ENCODE measurements at regions not wholly inside any gene's neighbourhood (a gene's known extent, or its start where the extent isn't known, plus 50 kb on each side); places are given as distances from the start of the nearest gene placed in this dataset.
"Not testable (repeated sequence)": the region's sequence is repeated elsewhere in the genome, so short reads cannot be mapped to it uniquely, and the experiment has no call there.

GRCh38 chr4:117700111-117700892, 334.0 kb upstream of the NDST3 start:
- no peak for DNase-seq

DNA sequence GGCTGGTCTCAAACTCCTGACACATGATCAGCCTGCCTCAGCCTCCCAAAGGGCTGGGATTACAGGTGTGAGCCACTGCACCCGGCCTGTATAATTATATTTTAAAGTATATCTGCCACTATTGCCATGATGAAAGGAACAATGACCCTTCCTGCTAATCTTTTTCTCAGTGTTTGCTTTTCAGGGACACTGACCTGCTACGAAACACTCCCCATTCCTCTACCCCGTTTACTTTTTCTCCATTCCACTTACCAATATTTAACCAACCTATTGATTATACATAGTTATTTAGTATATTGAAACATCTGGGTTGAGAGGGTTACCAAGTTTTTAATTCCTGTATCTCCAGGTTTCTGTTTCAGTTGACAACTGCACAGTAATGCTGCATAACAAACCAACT, 331.9 kb upstream of the NDST3 start:
- no peak for DNase-seq

- no peak for DNase-seq
Observed at GRCh38 chr4:117704721-117705120, 329.6 kb upstream of the NDST3 start.

DNA sequence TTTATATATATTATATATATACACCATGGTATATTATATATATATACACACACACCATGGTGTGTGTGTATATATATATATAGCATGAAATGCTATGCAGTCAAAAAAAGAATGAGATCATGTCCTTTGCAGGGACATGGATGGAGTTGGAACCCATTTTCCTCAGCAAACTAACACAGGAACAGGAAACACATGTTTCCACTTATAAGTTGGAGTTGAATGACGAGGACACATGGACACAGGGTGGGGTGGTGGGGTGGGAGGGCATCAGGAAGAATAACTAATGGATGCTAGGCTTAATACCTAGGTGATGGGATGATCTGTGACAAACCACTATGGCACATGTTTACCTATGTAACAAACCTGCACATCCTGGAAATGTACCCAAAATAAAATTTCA, 293.6 kb upstream of the NDST3 start:
- no peak for DNase-seq

DNA sequence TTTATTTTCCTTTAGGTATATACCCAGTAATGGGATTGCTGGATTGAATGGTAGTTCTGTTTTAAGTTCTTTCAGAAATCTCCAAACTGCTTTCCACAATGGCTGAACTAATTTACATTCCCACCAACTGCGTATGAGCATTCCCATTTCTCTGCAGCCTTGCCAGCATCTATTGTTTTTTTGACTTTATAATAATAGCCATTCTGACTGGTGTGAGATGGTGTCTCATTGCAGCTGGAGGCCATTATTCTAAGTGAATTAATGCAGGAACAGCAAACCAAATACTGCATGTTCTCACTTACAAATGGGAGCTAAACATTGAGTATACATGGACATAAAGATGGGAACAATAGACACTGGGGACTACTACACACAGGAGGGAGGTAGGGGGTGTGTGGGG, 288.9 kb upstream of the NDST3 start:
- not testable (repeated sequence) for DNase-seq

DNA sequence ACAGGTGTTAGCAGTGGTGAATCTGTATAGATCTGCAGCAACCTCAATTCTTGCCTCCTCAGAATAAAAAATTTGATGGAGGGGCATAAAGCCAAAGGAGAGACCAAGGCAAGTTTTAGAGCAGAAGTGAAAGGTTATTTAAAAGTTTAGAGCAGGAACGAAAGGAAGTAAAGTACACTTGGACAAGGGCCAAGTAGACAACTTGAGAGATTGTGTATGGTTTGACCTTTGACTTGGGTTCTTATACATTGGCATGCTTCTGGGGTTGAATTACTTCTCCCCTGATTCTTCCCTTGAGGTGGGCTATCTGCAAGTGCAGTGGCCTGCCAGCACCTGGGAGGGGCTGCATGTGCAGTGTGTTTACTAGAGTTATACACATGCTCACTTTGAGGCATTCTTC, 278.8 kb upstream of the NDST3 start:
- DNase-seq = no peak

DNA sequence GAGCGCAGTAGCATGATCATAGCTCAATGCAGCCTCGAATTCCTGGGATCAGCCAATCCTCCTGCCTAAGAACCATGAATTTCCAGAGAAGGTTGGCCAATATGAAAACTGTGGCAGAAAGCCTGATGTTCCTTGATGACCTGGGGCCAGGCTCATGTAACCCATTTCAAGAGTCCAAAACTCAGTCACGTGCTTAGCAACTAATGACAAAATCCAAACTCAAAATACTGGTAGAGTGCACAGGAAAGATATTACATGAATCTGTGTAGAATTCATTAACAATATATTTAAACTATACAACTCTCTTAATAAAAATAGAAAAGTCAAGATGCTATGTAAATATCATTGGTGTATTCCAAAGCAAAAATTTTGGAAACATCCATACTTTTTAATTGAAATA, 265.7 kb upstream of the NDST3 start:
- no peak for DNase-seq

DNA sequence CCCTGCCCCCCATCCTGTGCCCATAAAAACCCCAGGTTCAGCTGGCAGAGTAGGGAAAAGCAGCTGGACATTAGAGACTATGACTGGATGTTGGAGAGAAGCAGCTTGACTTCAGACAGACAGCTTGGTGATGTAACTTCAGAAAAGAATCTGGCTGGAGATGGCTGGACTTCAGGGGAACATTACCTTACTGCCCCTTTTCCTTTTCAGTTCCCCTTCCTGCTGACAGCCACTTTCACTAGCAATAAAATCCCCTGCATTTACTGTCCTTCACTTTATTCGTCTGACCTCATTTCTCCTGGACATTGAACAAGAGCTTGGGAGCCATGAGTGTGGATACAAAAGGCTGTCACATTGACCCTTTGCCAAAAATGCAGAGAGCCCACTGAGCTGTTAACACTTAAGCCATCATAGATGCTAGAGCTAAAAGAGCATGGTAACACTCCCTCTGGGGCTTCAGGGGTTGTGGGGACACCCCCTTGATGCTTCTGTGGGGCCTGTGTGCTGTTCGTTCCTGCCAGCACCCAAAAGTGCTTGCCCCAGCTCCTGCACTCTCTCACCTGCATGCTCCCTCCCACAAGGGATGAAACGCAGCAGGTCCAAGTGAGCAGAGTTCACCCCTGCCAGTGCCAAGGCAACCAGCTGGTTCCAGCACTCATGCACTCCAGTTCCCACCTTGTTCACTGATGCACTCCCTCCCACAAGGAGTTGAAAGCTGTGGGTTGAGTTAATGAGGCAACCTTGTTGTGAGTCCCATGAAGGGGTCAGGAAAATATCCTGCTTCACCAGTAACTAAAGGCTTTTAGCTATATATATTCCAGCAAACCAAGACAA, 263.8 kb upstream of the NDST3 start:
- no peak for DNase-seq

DNA sequence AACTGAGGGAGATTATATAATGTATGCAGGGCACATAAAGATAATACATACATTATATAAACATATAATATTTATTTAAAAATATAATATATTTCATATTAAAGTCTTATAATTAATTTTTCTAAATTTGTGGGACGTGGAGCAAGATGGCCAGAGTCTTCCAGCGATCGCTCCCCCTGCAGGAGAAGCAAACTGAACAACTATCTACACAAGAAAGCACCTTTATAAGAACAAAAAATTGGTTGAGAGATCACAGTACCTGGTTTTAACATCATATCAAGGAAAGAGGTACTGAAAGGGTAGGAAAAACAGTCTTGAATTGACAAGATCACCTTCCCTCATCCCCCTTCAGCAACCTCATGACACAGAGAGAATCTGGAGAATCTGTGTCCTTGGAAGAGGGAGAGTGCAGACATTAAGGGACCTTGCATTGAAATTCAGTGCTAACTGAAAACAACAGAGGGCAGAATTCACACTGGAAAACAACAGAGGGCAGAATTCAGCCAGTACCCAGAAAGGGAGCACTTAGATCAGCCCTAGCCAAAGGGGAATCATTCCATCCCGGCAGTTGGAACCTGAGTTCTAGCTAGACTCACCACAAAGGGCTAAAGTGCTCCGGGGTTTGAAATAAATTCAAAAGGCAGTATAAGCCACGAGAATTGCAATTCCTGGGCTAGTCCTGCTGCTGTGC, 262.5 kb upstream of the NDST3 start:
- DNase-seq = no peak

DNA sequence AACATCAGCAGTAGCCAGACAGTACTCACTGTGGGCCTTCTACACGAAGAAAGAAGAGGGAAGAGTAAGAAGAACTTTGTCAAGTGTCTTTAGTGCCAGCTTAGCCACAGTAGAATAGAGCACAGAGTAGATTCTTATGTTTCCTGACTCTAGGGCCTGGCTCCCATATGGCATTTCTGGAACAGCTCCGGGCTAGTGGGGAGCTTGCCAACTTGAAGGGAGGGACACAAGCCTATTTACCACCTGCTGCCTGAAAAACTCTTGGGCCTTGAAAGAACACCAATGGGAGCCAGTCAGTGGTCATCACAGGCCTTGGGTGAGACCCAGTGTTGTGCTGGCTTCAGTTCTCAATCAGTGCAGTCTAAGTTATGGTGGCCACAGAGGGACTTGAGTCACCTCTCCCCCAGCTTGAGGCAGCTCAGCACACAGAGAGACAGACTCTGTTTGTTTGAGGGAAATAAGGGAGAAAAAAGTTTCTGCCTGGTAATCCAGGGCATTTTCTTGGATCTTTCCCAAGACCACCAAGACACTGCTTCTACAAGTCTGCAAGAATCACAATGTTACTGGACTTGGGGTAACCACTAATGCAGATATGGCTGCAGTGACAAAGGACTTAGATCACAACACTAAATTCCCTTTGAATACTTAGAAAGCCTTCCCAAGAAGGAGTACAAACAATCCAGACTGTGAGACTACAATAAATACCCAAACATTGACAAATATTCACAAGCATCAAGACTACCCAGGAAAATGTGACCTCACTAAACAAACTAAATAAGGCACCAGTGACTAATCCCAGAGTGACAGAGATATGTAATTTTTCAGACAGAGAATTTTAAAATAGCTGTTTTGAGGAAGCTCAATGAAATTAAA, 261.0 kb upstream of the NDST3 start:
- no peak for DNase-seq

DNA sequence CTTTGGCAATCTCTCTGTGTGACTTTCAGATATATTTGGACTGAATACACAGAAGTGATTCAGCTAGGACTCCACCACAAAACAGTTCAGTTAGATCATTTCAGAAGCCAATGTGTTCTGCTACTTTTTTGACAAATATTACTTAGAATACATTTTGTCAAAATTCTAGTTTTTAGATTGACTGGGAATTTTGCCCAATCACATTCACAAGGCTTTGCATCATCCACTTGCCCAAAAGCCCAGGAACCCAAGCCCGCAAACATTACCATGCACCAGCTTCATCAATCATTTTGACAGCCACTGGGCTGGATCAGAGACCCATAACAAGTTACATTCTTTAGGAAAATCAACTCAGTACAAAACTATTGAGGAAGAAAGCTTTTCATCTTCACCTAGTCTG, 256.6 kb upstream of the NDST3 start:
- DNase-seq = no peak

DNA sequence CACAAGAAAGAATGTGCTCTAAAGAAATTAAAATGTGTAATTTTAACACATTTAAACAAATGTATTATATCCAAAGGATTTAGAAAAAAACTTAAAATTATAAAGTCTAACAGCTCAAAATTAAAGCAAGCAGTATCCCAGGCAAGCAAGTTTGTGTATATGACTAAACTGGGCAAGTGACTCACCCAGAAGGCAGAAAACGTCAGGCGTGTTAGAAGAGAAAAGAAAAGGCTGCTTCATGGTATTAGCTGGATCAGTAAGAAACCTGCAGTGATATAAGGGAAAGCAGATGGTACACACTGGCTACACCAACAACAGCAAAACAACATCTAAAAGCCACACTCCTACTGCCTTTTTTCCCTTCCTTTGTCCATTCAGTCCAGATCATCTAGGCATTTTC, 250.6 kb upstream of the NDST3 start:
- DNase-seq = no peak

DNA sequence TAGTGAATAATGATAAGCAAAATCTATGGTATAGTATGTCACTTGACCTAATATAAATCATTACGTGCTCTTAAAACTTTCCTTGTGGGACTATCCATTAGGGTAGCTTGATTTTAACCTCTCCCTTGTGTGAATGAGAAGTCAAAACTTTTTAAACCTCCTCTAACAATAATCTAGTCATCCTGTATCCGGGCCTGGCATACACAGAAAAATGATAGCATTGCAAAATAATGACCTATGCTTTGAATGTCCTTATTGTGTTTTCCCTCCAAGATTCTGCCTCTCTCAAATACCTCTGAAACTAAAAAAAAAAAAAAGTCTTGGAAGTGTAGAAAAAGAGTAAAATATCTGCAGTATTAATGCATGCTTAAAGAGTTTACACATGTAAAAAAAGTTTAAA, 250.0 kb upstream of the NDST3 start:
- DNase-seq = no peak

- no peak for DNase-seq
Observed at GRCh38 chr4:117786566-117786965, 247.7 kb upstream of the NDST3 start.

DNA sequence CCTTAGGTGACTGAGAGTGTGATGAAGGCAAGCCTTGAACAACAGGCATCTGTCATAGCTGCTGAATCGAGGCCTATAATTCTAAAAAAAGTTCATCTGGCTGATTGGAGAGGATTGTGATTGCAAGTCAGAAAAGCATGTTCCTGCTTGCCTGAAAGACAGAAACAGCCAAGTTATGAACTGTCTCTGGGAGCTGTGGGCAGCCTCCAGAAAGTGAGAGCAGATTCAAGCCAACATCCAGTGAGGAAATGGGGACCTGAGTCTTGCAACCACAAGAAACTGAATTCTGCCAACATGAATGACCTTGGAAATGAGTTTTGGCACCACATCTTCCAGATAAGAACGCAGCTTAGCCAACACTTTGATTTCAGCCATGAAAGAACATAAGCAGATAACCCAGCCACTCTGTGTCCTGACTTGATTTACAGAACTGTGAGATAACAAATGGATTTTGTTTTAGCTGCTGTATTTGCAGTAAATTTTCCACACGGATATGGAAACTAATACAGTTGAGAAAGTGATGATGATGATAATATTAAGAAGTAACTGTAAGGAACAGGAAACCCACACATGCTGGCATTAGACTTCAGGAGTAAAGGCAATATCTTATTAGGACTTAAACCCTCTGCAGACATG, 240.3 kb upstream of the NDST3 start:
- DNase-seq = no peak

- no peak for DNase-seq
Observed at GRCh38 chr4:117796677-117797076, 237.6 kb upstream of the NDST3 start.

- DNase-seq = no peak
Observed at GRCh38 chr4:117800636-117801035, 233.7 kb upstream of the NDST3 start.

DNA sequence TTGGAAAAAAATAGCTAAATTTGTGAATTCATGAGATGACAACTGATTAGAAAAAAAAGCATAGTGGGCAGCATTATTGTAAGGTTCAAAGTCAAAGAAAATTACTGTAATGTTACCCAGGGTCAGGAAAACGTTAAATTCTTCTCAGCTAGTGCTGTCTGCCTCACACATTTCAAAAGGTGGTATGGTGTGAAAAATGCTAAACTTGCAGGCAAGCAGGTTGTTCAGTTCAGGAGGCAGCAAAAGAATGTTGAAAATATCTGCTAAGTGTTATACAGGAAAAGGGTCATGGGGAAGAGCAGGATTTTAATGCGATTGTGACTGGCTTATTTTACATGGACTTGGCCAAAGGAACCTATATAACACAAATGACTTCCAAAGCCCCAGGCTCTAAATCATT, 232.5 kb upstream of the NDST3 start:
- no peak for DNase-seq

DNA sequence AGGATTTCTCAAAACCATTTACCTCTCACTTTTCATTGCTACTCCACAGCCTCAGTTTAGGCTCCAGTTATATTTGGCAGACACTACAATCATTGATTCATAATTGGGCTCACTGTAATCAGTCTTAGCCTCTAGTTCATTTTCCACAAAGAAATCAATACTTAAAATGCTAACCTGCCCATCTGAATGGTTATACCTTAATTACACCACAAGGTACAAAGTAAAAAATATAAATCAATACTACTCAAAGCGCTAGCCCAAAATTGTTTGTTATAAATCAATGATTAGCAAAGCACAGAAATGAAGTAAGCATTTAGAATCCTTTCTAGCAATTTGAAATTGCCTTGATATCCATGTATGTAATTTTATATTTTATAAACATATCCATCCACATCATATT, 222.6 kb upstream of the NDST3 start:
- no peak for DNase-seq

DNA sequence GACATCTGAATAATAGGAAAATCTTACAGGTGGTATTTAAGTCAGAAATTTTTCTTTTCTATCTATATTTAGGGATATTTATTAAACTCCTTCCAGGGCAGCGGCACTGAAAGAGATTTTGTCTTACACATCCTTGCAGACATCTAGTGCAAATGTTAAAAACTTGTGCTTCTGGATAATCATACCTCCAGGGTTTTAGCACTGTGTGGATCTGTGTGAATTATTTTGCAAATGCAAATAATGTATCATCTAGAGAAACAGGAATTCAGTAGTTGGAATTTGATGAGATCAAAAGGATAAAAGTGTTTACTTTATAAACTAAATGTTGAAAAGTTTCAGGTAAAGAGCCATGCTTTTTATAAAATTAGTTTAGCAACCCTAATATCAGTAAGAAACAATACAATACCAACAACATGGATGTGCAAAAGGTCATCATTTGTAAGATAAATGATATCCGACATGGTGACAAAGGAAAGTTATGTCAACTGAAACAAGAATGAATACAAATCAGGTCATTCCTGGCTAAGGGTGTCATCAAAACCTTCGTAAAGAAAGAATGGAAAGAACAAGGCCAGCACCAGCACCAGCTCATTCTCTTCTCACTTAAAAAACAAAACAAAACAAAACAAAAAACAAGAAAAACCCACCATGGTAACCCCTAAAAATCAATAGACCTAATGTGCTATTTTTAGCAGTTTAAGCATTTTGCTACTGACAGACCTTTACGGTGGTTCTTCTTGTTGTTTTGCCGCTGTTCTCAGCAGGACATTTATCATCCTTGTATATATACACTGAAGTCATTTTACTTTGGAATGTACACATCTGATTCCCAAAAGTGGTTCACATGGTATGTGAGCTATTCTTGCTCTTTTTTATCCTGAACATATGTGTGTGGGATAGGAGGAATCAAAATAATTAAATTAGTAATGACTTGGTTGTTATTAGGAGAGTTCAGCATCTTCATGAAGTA, 219.7 kb upstream of the NDST3 start:
- no peak for DNase-seq

- no peak for DNase-seq
Observed at GRCh38 chr4:117817301-117817700, 217.0 kb upstream of the NDST3 start.
